DMS53 treated with DMSO at 0.1 percent for 48 hours (cell line): ENCODE measurements at regions not wholly inside any gene's neighbourhood (a gene's known extent, or its start where the extent isn't known, plus 50 kb on each side); places are given as distances from the start of the nearest gene placed in this dataset.

Experiments used
- DNase-seq: peaks from one replicate; lab custom pipeline; 2025; ENCODE audit not compliant: unreplicated experiment; lab: John Stamatoyannopoulos, UW

DNA sequence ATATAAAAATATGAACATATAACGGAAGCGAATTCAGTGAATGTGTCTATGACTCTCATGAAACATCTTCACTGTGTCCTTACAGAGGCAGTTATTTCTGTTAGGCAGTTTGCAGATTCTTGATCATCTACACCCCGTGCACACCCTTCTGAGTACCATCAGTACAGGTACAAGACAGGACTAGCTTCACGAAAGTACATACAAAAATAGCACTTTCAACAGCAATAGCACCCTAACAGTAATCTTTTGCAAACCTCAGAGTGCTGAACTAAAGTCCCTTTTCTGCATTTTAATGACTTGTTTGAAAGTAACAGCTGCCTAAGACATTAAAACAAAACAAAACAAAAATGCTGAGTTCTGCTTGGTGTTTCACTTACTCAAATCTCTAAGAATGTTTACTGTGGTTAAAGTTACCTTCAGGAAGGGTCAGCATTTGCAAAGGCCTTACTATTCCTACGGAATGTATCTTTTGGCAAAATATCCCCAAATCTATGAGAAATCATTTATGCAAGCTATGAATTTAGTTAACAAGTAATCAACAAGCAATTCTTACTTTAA is 104.1 kb downstream of the CNTN3 start:
- DNase-seq: no peak

- no peak for DNase-seq
Observed at GRCh38 chr3:74507691-74508090, 106.8 kb downstream of the CNTN3 start.

- DNase-seq: no peak
Observed at GRCh38 chr3:74506246-74506645, 108.2 kb downstream of the CNTN3 start.

- DNase-seq: no peak
Observed at GRCh38 chr3:74501007-74501406, 113.5 kb downstream of the CNTN3 start.

DNA sequence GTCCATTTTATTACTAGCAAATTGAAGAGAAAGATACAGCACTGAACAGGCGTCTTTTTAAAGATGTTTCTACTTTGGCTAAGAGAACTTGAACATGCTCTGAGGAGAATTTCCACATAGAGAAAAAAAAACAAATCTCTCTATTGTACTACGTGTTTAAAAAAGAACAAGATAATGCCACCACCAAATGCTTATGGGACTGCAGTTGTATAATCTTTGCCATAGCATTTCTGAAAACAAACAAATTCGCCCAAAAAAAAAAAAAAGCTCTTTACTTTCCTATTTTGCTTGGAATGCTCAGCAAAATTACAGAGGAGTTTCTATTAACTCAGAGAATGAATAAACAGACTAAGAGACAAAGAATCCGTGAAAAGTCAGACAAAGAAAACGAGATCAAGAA is 114.2 kb downstream of the CNTN3 start:
- no peak for DNase-seq

DNA sequence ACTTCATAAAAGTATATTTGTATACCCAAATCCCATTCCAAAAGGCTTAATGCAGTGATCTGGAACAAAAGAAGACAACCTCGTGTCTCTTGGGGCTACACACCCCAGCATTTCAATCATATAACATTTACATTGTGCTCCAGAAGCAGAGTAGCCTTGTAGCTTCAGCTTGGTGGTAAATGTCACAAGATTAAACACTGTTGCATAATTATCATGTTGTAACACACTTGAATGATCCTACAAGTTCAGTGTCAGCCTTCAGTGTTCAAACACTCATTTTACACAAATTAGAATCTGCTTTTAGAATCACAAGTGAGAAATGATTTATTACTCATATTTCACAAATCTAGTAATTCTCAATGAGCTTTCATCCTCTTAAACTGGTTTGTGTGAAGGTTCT is 122.6 kb downstream of the CNTN3 start:
- DNase-seq: no peak

DNA sequence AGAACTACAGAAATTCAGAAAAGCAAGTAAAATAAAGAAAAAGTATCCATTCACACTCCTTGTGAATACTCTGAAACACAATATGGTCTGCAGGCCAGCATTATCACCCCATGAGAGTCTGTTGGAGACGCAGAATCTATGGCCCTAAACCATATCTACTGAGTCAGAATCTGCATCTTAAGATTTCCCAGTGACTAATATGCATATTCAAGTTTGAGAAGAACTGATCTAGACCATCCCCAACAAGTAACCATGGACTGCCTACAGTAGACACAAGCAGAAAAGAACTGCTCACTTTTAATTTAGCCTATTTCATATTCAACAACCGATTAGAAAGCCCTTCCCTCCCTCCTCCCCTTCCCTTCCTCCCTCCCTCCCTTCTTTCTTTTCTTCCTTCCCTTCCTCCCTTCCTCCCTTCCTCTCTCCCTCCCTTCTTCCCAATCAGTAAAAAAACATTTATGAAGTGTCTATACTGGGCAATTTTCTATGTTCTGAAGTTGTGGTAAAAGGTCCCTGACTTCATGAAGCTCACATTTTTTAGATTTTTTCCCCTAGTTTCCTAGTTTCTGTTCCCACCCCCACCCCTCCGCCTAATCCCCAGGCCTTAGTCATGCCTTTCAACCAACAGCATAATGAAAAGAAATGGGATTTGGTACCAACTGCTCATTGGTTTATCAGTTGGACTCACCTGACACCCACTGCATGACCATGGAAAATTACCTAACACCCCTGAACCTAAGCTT is 125.2 kb downstream of the CNTN3 start:
- DNase-seq: no peak

- no peak for DNase-seq
Observed at GRCh38 chr3:74479915-74480314, 134.5 kb downstream of the CNTN3 start.

GRCh38 chr3:74470313-74470712 is 144.1 kb downstream of the CNTN3 start:
- DNase-seq: no peak

DNA sequence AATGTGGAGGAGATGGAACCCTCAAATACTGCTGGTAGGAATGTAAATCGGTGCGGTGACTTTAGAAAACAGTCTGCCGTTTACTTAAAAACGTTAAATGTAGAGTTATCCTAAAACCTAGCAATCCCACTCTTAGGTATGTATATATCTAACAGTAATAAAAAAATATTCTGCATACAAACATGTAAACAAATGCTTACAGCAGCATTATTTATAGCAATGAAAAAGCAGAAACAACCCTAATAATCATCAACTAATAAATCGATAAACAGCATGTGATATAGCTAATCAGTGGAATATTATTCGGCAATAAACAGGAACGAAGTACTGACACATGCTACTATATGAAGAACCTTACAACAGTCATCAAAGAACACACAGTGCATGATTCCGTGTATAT is 144.7 kb downstream of the CNTN3 start:
- no peak for DNase-seq

GRCh38 chr3:74469151-74469550 is 145.3 kb downstream of the CNTN3 start:
- DNase-seq: no peak

DNA sequence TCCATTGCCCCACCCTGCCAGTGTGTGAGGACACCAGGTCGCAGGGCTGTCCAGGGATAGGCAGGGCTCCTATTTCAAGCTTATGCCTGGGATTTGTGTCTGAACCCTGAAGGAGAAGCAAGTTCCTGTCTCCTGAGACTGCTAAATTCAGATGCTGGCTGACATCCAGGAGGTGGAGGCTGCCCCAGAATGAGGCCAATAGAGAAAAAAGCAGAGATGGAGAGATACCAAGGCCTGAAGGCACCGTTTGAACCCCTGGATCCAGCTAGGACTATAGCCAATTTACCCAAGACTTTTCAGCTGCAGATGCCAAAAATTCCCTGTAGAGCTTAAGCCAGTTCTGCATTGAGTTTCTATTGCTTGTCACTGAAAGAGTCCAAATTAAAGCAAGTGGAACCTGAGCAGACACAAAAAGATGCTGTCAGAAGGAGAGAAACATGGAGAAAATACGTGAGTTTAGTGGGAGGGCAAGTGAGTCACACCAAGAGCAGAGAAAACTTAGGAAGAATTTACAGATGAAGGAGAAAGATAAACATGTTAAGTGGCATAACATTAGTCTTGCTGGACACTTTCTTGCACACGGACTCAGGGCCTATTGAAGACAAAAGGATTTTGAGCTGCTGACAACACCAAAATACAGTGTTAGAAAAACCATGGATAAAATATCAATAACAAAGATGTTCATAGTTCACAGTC is 148.6 kb downstream of the CNTN3 start:
- DNase-seq: no peak

DNA sequence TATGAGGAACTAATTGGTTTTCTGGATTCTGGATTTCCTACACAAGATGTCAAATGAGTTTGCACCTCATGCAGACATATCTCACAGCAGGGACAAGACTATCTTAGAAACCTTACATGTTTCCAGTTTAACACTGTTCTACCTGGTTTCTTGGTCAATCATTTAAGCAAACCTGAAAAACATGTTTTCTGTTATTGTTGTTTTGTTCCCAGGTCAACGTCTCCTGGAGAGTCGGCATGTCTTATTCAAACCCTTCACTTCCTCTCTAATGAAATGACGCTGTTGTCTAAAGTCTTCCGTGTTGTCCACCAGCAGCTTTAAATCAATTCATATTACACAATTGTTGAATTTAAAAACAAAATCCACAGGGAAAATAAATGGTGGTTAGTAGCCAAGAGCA is 150.9 kb downstream of the CNTN3 start:
- DNase-seq: no peak

DNA sequence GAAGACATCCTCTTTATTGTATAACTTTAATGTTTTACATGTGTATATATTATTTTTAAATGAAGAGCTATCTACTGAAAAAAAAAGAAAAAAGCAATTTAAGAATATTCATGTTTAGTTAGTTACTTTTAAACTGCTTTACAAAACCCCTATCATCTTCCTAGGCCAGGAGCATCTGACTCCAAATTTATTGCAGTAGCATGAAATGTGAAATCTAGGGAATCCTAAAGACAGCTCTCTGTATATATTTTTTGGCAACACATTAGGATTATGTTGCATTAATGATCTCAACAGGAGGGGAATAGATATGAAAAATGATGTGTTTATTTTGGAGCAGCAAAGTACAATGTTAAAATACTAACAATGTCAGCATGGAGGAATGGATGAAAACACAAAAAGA is 158.3 kb downstream of the CNTN3 start:
- DNase-seq: no peak

DNA sequence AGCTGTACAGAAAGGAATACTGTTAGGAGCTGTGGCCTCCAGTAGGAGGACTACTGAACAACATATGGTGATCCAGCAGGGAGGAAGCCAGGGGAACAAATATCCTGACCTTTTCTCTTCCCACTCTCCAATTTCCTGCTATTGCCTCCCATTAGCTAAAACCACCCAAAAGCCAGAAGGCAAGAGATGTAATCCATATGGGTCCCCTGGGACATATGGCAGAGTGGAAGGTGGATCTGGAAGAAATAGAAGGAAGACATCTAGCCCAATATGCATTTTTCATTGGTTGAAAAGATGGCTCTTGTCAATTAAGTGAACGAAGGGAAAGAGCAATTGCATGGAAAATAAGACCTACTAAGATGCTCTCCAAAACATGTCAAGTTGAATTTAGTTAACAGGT is 167.2 kb downstream of the CNTN3 start:
- DNase-seq: no peak

GRCh38 chr3:74445541-74445940 is 168.9 kb downstream of the CNTN3 start:
- DNase-seq: no peak

DNA sequence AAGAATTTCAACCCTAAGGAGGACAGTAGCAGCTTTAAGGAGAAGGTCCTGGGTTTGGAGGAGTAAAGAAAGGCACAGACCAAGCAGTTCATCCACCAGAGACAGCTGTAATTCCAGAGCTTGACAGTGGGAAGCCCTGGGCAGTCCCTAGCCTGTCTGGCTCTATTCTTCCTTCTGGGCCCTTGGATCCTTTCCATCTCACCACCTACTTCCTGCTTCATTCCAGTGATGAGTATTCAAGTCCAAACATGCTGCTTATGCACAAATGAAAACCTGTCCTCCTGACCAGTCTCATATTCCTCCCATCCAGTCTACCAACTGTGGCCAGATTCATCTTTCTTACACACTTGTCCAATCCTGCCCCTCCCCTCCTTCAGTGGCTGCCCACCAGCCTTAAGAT is 171.4 kb downstream of the CNTN3 start:
- no peak for DNase-seq

DNA sequence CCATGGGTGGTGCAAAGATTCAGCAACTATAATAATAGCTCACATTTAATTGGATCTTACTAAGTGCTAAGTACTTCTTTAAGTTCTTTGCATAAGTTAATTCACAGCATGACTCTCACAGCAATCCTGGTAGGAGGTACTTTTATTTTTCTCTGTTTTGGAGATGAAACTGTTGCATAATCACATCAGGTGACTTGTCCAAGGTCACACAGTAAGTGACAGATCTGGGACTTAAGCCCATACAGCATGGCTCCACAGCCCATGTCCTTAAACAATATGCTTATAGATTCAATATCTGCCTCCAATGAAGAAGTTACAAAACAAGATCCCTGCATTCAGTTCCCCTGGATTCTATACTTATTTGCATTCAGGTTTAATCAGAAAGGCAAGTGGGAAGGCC is 171.8 kb downstream of the CNTN3 start:
- no peak for DNase-seq

- no peak for DNase-seq
Observed at GRCh38 chr3:74442068-74442467, 172.4 kb downstream of the CNTN3 start.

DNA sequence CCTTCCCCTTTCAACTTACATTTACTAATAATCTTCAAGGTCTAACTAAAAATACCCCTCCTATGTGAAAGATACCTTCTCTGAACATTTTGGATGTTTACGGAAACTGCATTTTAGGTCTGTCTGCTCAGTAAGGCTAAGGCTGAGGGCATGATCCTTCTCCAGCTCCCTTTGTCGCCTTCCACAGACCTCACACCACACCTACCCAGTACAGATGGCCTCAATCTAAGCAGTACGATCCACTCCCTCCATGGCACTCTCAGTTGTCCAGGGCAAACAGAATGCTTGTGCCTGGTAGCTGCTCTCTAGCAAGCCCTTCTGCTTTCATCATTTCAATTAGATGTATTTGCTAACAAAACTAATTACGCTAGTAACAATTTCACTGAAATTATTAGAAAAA is 178.3 kb downstream of the CNTN3 start:
- DNase-seq: no peak

- no peak for DNase-seq
Observed at GRCh38 chr3:74435631-74436030, 178.8 kb downstream of the CNTN3 start.

- DNase-seq: no peak
Observed at GRCh38 chr3:74434406-74434805, 180.1 kb downstream of the CNTN3 start.

GRCh38 chr3:74426571-74426970 is 187.9 kb downstream of the CNTN3 start:
- DNase-seq: no peak
